Endothelial cell of umbilical vein (primary cell): ENCODE measurements at regions not wholly inside any gene's neighbourhood (a gene's known extent, or its start where the extent isn't known, plus 50 kb on each side); places are given as distances from the start of the nearest gene placed in this dataset.

Source experiments
- EZH2 ChIP-seq: IDR thresholded peaks from 2 replicates; pipeline ENCODE4 v1.6.1; 2012; ENCODE audit warnings: borderline replicate concordance, low read depth, mild to moderate bottlenecking, moderate library complexity, low read length, inconsistent platforms; ENCODE audit not compliant: severe bottlenecking
- GATA2 ChIP-seq: IDR thresholded peaks from 2 replicates; pipeline ENCODE4 v1.7.0; 2011; ENCODE audit warnings: low read depth, mild to moderate bottlenecking, moderate library complexity, mixed read lengths, low read length; ENCODE audit not compliant: insufficient read length, insufficient read depth
- POLR2A ChIP-seq: IDR thresholded peaks from 2 replicates; pipeline ENCODE4 v1.6.1; 2012; ENCODE audit warnings: low read depth, mild to moderate bottlenecking, control low read depth, low read length
- POLR2AphosphoS5 ChIP-seq: IDR thresholded peaks from 2 replicates; pipeline ENCODE4 v1.6.1; 2012; ENCODE audit warnings: low read depth, mild to moderate bottlenecking, control low read depth, low read length, moderate library complexity; ENCODE audit not compliant: insufficient read depth
- TF ChIP-seq, protein P1 (sequence below), 2 donors: IDR thresholded peaks; 1 replicate in 1 of 2; 2 replicates in 1 of 2; pipeline ENCODE4 v1.5.1; 2011; ENCODE audit warnings: low read length in 2 of 2, mild to moderate bottlenecking in 2 of 2, moderate library complexity in 2 of 2, control low read depth in 1 of 2, inconsistent platforms in 1 of 2, low read depth in 1 of 2; ENCODE audit not compliant: insufficient read depth in 1 of 2; ENCODE audit errors: extremely low read depth in 1 of 2
- TF ChIP-seq, protein P2 (sequence below): IDR thresholded peaks from 2 replicates; pipeline ENCODE4 v1.6.1; 2011; ENCODE audit not compliant: insufficient read depth, insufficient read length

- TF ChIP-seq, protein P1, sequence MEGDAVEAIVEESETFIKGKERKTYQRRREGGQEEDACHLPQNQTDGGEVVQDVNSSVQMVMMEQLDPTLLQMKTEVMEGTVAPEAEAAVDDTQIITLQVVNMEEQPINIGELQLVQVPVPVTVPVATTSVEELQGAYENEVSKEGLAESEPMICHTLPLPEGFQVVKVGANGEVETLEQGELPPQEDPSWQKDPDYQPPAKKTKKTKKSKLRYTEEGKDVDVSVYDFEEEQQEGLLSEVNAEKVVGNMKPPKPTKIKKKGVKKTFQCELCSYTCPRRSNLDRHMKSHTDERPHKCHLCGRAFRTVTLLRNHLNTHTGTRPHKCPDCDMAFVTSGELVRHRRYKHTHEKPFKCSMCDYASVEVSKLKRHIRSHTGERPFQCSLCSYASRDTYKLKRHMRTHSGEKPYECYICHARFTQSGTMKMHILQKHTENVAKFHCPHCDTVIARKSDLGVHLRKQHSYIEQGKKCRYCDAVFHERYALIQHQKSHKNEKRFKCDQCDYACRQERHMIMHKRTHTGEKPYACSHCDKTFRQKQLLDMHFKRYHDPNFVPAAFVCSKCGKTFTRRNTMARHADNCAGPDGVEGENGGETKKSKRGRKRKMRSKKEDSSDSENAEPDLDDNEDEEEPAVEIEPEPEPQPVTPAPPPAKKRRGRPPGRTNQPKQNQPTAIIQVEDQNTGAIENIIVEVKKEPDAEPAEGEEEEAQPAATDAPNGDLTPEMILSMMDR (IDR thresholded peaks at IDR 0.05; ENCODE audit: extremely low read depth in 1 of 2, insufficient read depth in 1 of 2, low read depth in 1 of 2, low read length in 2 of 2), result no peak
- TF ChIP-seq POLR2A, result no peak
- TF ChIP-seq EZH2, result no peak
- TF ChIP-seq POLR2AphosphoS5, result no peak
- TF ChIP-seq GATA2, result no peak
- TF ChIP-seq, protein P2, sequence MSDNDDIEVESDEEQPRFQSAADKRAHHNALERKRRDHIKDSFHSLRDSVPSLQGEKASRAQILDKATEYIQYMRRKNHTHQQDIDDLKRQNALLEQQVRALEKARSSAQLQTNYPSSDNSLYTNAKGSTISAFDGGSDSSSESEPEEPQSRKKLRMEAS, result no peak
Observed at GRCh38 chr2:220899492-220899891, 672.6 kb downstream of the EPHA4 start.
